ENCODE measurements at regions not wholly inside any gene's neighbourhood (a gene's known extent, or its start where the extent isn't known, plus 50 kb on each side); places are given as distances from the start of the nearest gene placed in this dataset.

- intact Hi-C loops (cut with micrococcal nuclease): no loop called here
- no peaks in the 10 kb centered on the region for H3K27me3 ChIP-seq (ENCODE audit: low read depth)
- peaks cover 15% of the 10 kb centered on the region for H3K9me3 ChIP-seq (replicated peaks)
- no peak overlapping the region for H3K27ac ChIP-seq (replicated peaks)
- TF ChIP-seq CTCF (IDR thresholded peaks at IDR 0.05; ENCODE audit: borderline replicate concordance): no peak
- H3K4me1 ChIP-seq: peaks cover 6% of the 10 kb centered on the region
- no peak overlapping the region for H3K4me3 ChIP-seq
- H3K36me3 ChIP-seq: no peaks in the 10 kb centered on the region
- DNase-seq: no peak
These were observed 253.8 kb upstream of the CITED2 start for GRCh38 chr6:139628270-139628669.

- TF ChIP-seq CTCF (IDR thresholded peaks at IDR 0.05; ENCODE audit: borderline replicate concordance): no peak
- Histone ChIP-seq H3K36me3 (no peaks in the 10 kb centered on the region), H3K9me3 (replicated peaks) (peaks cover 15% of the 10 kb centered on the region), H3K4me1 (peaks cover 6% of the 10 kb centered on the region), H3K4me3 (no peak overlapping the region), H3K27ac (replicated peaks) (no peak overlapping the region), H3K27me3 (ENCODE audit: low read depth) (no peaks in the 10 kb centered on the region)
- intact Hi-C loops (cut with micrococcal nuclease): no loop called here
- no peak for DNase-seq
These were observed 252.6 kb upstream of the CITED2 start for GRCh38 chr6:139627091-139627490.

- Histone ChIP-seq H3K9me3 (replicated peaks) (peaks cover 10% of the 10 kb centered on the region), H3K27ac (replicated peaks) (no peak overlapping the region), H3K4me1 (peaks cover 6% of the 10 kb centered on the region), H3K27me3 (ENCODE audit: low read depth) (no peaks in the 10 kb centered on the region), H3K36me3 (no peaks in the 10 kb centered on the region), H3K4me3 (no peak overlapping the region)
- TF ChIP-seq CTCF (IDR thresholded peaks at IDR 0.05; ENCODE audit: borderline replicate concordance): no peak
- intact Hi-C loops (cut with micrococcal nuclease): no loop called here
- DNase-seq: no peak
These were observed 251.8 kb upstream of the CITED2 start for GRCh38 chr6:139625998-139626975.

GRCh38 chr6:139625081-139625939 lies 250.9 kb upstream of the CITED2 start:
- TF ChIP-seq CTCF (IDR thresholded peaks at IDR 0.05; ENCODE audit: borderline replicate concordance): no peak
- intact Hi-C loops (cut with micrococcal nuclease): no loop called here
- Histone ChIP-seq H3K27me3 (ENCODE audit: low read depth) (no peaks in the 10 kb centered on the region), H3K4me3 (no peak overlapping the region), H3K27ac (replicated peaks) (no peak overlapping the region), H3K36me3 (no peaks in the 10 kb centered on the region), H3K4me1 (peaks cover 6% of the 10 kb centered on the region), H3K9me3 (replicated peaks) (peaks cover under 1% of the 10 kb centered on the region)
- no peak for DNase-seq

GRCh38 chr6:139623372-139623771 lies 248.9 kb upstream of the CITED2 start:
- Histone ChIP-seq H3K9me3 (replicated peaks) (no peaks in the 10 kb centered on the region), H3K27ac (replicated peaks) (no peak overlapping the region), H3K4me3 (no peak overlapping the region), H3K27me3 (ENCODE audit: low read depth) (no peaks in the 10 kb centered on the region), H3K36me3 (no peaks in the 10 kb centered on the region), H3K4me1 (peaks cover 6% of the 10 kb centered on the region)
- no peak for DNase-seq
- intact Hi-C loops (cut with micrococcal nuclease): no loop called here
- TF ChIP-seq CTCF (IDR thresholded peaks at IDR 0.05; ENCODE audit: borderline replicate concordance): no peak
